NCI-H1930 (cell line): ENCODE measurements at regions not wholly inside any gene's neighbourhood (a gene's known extent, or its start where the extent isn't known, plus 50 kb on each side); places are given as distances from the start of the nearest gene placed in this dataset.
"Not testable (repeated sequence)": the region's sequence is repeated elsewhere in the genome, so short reads cannot be mapped to it uniquely, and the experiment has no call there.

Experiments used
- DNase-seq, 2 experiments: peaks; one replicate each; lab custom pipeline; 2025; lab: John Stamatoyannopoulos, UW

DNA sequence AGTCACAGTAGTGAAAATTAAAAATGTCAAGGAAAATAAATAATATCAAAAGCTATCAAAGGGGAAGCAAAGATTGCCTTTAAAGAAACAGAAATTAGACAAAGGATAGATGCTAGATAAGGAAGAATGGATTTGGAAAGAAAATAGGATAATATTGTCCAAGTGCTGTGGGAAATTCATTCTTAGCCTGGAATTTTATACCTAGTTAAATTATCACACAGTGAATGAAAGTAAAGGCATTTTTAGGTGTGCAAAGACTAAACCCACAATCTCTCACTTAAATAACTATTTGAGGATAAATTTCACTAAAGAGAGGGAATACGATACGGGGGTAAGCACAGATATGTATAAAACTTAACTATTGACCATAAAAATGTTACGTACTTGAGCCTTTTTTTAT is 511.1 kb downstream of the TMEM135 start:
- no peak for DNase-seq

DNA sequence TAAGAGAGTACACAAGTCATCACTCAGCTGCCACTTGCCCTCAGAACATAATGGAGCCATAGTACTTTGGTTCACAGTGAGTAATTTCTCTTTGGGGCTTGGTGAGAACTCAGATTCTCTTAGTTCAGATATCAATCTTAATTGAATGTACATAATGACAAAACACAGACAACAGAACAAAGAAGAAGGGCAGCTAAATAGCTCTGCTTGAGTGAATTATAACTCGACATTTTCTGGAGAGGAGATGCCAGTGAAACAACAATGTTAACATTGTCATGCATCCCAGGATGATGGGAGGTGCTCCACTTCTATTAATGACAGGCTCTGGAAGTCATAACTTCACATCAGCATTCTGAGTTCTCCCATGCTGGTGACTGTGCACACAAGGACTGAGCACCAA is 508.1 kb downstream of the TMEM135 start:
- no peak for DNase-seq

DNA sequence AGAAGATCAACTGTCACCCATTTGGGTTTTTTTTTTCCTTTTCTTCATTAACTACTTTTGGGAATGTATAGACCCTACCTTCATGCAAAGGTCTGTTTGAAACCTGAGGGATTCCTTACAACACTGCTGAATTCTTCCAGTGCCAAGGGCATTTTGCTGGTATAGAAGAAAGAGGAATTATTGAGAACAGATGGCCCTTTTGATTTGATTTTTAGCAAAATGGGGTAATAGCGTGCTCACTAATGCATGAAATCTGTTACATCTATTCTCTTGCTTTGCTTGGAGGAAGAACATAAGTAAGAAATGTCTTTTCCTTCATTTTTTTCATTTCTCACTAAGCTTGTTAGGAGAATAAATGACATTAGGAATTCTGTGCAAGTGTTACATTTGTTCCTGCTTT is 501.9 kb downstream of the TMEM135 start:
- no peak for DNase-seq

DNA sequence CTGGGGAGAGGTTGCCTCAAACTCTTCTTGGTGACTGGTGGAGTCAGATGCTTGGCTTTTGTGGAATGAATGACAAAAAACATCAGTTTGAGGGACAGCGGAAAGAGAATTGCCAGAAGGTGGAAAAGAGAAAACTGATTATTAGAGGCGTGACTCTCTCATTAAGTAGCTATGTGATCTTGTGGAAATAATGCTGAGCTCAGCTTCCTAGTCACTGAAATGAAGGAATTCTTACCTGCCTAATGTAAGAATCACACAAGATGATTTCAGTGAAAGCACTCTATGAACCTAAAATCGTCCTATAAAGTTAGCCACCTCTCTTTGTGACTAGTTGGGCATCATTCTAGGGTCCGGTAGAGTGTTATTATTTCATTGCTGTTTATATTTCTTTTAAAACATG is 498.8 kb downstream of the TMEM135 start:
- no peak for DNase-seq

DNA sequence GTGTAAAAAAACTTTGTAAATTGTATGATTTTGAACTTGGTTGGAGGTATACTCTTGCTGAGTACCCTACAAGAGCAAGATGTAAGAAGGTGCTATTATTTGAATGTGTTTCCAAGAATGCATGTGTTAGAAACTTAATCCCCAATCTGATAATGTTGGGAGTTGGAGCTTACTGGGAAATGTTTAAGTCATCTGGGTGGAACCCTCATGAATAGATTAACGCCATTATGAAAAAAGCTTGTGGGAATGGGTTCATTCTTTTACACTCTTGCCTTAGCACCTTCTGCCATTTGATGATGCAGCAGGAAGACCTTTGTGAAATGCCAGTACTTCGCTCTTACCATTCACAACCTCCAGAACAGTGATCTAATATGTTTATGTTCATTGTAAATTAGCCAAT is 498.3 kb downstream of the TMEM135 start:
- no peak for DNase-seq

DNA sequence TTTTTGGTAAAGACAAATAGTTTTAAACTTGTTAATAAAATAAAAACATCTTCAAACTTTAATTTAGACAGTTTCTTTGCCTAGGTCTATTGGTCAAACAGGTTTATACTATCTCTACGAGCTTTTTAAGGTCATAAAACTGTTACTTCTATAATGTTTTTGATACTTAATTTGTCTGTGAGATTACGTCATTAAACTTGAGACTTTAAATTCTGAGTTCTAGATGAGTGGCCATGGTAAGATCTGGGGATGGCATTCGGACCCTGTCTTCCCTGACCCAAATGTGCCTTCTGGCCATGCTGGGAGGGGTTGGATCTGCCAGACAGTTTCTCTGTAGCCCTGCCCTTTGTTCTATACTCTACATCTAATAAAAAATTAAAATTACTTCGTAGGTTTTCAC is 497.8 kb downstream of the TMEM135 start:
- no peak for DNase-seq

DNA sequence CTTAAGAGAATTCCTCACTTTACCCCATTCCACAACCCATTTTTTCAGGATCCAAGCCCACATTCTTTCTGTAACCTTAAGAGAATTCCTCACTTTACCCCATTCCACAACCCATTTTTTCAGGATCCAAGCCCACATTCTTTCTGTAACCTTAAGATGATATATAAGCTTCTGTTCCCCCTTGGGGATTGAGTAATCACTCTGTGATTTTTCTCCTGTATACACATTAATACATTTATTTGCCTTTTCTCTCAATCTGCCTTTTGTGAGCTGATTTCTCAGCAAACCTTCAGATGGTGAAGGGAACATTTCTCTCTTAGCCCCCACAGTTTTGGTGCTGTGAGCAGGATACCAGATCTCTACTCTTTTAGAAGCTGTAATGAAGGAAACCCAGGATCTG is 494.1 kb downstream of the TMEM135 start:
- DNase-seq = not testable (repeated sequence)

DNA sequence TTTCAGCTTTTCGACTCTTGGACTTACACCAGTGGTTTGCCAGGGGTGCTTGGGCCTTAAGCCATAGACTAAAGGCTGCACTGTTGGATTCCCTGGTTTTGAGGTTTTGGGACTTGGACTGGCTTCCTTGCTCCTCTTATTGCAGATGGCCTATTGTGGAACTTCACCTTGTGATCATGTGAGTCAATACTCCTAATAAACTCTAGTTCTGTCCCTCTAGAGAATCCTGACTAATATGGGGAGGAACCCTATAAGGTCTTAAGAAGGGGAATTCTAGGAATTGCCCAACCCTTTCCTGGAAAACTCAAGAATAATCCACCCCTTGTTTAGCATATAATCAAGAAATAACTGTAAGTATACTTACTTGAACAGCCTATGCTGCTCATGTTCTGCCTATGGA is 491.8 kb downstream of the TMEM135 start:
- no peak for DNase-seq

DNA sequence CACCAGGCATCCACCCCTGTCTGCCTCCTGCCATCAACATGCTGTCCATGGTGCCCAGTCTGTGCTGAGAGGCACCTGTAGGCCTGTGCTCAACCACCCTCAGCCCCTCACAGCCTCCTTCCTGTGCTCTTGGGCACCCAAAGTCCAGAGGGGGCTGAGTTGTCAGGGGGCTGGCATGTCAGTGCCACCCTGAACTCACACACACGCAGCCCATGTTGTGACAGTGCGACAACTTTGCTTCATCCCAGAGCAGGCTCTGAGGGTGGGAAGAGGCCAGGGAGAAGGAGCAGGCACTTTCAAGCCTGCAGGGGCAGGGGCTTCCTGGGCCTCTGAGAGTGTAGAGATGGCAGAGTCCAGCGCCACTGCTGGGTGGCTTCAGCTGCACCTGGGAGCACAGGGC is 491.0 kb downstream of the TMEM135 start:
- no peak for DNase-seq

DNA sequence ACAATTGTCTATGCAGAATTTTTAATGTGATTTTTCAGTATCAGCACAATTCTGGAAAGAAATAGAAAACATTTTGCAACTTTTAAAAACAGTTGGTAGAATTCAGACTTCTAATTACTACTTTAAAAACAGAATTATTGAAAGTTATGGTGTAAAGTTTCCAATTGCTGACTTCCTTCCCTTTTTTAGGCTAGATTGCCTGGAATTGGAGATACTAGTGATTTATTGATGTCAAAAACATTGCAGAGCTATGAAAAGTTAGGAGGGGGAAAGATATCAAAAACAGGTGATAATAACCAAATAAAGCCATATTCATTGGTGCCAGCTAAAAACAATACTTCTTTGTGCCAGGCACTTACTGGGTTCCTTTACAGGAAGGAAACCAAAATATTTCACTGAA is 485.5 kb downstream of the TMEM135 start:
- no peak for DNase-seq

DNA sequence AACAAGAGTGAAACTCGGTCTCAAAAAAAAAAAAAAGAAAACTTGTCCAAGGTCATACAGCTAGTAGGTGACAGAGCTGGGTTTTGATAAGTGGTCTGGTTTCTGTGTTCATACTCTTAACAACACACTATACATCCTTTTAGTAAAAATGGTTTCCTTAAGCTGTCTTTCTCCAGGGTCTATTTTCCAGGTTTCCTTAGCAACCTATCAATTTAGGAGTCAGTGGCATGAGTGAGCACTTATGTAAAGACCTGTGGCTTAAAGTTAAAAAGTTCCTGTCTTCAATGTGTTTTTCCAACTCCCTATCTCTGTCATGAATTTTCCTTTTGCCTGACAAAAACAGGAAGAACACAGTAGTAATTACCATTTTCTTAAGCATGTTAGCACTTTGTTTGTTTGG is 480.5 kb downstream of the TMEM135 start:
- DNase-seq = no peak

DNA sequence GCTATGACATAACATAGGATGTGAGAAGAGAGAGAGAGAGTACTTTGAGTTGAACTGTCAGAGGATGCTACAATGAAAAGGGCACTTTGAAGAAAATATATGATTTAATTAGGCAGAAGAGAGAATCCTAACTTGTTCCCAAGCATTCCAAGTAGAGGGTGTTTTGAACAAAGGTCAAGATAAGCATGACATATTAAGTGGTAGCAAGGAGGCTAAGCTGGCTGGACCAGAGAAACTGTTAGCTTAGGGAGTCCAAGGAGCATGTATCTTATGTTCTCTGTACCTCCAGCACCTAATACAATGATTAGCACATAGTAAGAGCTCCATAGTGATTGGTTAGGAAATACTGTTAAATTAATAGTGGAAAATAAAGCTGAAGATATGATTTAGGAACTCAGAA is 479.6 kb downstream of the TMEM135 start:
- no peak for DNase-seq

DNA sequence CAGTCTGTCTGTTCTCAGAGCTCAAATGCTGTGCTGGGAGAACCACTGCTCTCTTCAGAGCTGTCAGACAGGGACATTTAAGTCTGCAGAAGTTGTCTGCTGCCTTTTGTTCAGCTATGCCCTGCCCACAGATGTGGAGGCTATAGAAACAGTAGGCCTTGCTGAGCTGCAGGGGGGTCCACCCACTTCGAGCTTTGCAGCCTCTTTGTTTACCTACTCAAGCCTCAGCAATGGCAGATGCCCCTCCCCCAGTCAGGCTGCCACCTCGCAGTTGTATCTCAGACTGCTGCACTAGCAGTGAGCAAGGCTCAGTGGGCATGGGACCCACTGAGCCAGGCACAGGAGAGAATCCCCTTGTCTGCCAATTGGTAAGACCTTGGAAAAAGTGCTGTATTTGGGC is 470.0 kb downstream of the TMEM135 start:
- not testable (repeated sequence) for DNase-seq

DNA sequence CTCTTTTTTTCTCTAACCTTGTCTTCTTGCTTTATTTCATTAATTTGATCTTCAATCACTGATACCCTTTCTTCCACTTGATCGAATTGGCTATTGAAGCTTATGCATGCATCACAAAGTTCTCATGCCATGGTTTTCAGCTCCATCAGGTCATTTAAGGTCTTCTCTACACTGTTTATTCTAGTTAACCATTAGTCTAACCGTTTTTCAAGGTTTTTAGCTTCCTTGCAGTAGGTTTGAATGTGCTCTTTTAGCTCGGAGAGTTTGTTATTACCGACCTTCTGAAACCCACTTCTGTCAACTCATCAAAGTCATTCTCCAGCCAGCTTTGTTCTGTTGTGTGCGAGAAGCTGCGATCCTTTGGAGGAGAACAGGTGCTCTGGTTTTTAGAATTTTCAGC is 469.2 kb downstream of the TMEM135 start:
- DNase-seq = not testable (repeated sequence)

DNA sequence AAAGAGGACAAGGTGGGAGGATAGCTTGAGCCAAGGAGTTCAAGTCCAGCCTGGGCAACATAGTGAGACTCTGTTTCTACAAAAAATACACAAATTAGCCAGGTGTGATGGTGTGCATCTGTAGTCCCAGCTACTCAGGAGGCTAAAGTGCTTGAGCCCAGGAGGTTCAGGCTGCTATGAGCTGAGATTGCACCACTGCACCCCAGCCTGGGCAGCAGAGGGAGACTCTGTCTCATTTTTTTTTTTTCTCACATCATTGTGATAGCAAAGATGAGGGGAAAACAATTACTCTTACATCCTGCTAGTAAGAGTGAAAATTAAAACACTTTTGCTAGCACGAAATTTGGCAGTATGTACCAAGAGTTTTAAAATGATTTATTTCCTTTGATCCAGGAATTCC is 463.7 kb downstream of the TMEM135 start:
- DNase-seq = no peak

DNA sequence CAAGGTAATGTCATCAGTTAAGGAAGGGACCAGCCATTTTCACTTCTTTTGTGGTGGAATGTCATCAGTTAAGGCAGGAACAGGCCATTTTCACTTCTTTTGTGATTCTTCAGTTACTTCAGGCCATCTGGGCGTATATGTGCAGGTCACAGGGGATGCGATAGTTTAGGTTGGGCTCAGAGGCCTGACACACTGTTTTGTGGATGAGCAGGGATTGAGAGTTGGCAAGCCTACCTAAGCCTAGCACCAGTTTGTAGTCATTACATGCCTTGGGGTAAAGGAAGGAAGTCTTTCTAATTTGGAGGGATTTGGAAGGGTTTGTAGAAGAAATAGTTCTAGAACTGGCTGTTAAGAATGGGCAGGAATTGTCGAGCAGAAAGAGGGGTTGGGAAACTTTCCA is 457.2 kb downstream of the TMEM135 start:
- DNase-seq = not testable (repeated sequence)

DNA sequence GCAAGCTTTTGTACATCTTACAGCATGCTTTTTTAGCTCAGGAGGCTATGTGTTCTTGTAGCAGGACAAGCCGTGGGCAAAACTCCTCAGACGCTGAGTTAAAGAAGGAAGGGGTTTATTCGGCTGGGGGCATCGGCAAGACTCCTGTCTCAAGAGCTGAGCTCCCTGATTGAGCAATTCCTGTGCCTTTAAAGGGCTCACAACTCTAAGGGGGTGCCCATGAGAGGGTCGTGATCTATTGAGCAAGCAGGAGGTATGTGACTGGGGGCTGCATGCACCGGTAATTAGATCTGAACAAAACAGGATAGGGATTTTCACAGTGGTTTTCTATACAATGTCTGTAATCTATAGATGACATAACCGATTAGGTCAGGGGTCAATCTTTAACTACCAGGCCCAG is 456.3 kb downstream of the TMEM135 start:
- DNase-seq = not testable (repeated sequence)

DNA sequence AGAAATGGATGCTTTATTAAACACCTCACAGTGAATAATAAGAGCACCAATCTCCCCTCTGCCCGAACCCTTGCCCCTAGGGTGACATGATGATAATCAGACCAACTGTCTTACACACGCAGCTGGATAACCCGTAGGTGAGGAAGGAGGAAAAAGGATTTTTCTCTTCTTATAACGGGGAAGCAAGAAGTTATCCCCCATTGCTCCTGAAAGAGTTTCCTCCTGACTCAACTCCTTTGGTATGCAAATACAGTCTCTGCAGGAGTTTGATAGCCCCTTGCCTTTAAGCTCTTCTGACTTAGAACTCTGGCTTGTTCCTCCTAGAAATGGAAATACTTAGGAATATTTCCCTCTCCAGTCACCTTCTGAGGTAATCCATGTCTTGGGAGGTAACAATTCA is 455.8 kb downstream of the TMEM135 start:
- DNase-seq = no peak

DNA sequence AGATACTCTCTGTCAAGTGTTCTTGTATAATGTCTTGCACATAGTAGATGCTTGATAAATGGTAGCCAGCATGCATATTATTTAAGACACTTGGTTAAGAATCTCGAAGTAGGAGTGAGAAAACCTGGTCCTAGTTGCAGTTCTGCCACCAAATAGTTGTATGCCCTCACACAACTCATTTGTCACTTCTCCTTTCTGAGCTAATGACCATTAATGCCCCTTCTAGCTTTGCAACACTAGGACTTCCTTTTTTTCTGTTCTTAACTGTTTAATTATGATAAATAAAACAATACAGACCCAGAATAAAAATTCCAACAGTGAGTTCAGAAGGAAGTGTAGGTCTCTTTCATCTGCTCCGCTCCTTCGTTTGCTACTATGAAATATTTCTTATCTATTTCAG is 453.6 kb downstream of the TMEM135 start:
- DNase-seq = no peak

DNA sequence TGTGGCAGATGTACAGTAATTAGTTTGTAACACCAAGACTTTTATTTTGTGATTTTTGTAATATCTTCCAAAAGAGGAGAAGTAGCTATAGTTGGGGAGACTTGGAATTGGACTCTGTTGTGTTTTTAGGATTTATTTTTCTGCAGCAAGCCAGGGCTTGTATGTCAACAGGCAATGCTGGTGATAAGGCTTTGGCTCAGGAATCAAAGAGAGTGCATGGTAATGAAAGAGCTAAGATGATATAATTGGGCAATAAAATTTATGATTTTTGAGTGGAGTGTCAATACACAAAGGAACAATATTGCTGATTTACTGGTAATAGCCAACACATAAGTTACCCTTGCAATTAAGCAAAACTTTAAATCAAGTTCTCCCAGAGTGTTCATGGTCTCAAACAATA is 452.9 kb downstream of the TMEM135 start:
- no peak for DNase-seq

DNA sequence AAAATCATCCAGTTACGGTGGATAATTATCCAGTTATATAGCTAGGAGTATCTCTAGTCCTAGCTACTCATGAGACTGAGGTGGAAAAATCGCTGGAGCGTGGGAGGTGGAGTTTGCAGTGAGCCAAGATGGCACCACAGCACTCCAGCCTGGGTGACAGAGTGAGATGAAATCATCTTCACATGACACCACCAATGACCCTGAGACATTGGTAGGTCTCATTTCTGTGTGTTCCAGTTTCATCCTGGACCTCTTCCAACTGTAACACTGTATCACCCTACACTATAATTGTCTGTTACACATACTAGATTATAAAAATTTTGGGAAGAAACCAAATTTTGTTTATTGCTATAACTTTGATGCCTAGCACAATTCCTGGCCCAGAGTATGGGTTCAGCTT is 446.8 kb downstream of the TMEM135 start:
- no peak for DNase-seq

DNA sequence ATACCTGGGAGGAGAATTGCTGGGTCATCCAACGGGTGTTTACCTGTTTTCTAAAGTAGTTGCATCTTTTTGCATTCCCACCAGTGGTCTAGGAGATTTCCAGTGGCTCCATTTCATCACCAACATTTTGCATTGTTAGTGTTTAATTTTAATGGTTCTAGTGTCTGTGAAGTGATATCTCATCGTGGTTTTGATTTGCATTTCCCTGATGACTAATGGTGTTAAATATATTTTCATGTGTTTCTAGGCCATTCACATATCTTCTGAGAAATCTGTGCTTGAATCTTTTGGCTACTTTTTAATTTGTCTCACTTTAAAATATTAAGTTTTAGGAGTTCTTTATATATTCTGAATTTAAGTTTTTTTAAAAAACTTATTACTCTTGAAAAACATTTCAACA is 439.6 kb downstream of the TMEM135 start:
- no peak for DNase-seq

DNA sequence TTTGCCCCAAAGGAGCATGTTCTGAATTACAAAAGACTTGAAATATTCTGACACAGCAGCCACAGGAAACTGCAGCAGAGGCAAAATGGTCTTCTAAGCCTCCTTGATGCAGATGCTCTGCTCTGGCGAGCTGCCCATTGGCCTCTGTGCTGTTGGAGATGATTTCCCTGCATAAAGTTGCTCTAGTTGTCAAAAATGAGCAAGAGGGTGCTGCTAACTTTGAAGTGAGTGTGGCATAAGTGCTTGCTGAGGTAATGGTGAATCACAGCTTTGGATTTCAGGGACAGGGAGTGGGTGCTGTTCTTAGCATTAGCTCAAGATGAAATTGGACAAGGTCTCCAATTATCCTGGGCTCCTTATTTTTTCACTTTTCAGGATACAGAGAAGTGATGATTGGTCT is 435.4 kb downstream of the TMEM135 start:
- no peak for DNase-seq

DNA sequence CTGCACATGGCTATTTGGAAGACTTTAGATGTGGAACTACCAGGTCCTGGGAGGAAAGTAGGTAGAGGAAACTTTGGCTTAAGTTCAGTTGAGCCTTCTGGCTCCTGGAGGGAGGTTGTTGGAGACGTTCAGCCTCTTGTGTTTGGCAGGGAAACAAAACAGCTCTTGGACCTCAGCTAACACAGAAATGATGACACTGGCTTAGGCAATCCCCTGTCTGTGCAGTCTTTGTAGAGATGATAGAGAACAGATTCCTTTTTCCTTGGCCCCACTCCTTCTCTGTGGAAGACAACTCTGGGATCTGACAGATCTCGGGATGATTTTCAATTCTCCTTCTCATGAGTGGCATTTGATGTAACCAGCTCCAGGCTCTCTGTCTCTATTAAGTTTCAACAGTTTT is 428.5 kb downstream of the TMEM135 start:
- DNase-seq = no peak

DNA sequence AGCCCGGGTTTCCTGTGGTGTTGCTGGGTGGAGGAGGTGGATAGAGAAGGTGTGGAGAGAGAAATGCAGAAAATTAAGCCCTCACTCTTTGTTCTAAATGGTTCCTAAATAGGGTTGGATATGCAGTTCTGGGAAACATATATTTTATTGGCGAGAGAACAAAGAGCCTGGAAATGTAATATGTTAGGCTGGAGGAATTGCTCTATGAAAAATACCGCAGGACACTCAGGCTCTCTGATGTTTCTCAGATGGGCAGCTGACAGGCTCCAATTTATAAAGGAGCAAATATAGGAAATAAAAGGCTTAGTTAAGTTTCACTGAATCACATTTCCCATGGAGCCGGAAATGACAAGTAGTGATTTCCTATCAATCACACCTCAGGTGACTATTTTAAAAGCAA is 428.0 kb downstream of the TMEM135 start:
- DNase-seq = no peak
